ENCODE measurements at regions not wholly inside any gene's neighbourhood (a gene's known extent, or its start where the extent isn't known, plus 50 kb on each side); places are given as distances from the start of the nearest gene placed in this dataset.

DNA sequence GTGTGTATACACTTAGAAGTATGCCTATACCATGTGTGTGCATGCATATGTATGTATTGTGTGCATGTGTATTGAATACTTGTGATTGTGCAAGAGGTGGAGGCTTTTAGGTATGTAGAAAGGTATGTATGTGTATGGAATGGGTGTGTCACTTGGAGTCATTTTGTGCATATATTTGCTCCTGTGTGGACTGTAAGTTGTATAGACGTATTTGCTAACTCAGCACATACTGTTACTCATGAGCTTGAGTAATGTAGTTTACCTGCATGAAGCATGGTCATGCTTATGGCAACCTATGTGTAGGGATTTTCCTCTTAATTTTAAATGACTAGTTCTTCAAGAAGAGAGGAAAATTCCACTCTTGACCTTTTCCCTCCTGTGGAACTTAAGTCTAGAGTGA lies 507.6 kb upstream of the LARGE1 start:
- POLR2A ChIA-PET: no interaction called here
- CTCF ChIA-PET: interaction anchor here (0.8 kb wide), 1 partner anchor 381 kb away, joined by 3 read pairs; no protein-coding TSS in a partner anchor
- no peak for DNase-seq (ENCODE audit: unreplicated experiment)
- Mint-ChIP-seq H3K27ac (ENCODE audit: low read depth, unreplicated experiment) (no peak overlapping the region), H3K4me1 (ENCODE audit: insufficient read depth, unreplicated experiment) (no peaks in the 10 kb centered on the region), H3K9me3 (ENCODE audit: unreplicated experiment) (peaks cover 66% of the 10 kb centered on the region), H3K36me3 (ENCODE audit: insufficient read depth, unreplicated experiment) (no peaks in the 10 kb centered on the region), H3K27me3 (ENCODE audit: insufficient read depth, unreplicated experiment) (no peaks in the 10 kb centered on the region), H3K4me3 (ENCODE audit: unreplicated experiment) (no peak overlapping the region)
- no TSS peak for BruUV-seq (replicated peaks)
- intact Hi-C loops (cut with micrococcal nuclease): no loop called here
- TF ChIP-seq, protein P1, sequence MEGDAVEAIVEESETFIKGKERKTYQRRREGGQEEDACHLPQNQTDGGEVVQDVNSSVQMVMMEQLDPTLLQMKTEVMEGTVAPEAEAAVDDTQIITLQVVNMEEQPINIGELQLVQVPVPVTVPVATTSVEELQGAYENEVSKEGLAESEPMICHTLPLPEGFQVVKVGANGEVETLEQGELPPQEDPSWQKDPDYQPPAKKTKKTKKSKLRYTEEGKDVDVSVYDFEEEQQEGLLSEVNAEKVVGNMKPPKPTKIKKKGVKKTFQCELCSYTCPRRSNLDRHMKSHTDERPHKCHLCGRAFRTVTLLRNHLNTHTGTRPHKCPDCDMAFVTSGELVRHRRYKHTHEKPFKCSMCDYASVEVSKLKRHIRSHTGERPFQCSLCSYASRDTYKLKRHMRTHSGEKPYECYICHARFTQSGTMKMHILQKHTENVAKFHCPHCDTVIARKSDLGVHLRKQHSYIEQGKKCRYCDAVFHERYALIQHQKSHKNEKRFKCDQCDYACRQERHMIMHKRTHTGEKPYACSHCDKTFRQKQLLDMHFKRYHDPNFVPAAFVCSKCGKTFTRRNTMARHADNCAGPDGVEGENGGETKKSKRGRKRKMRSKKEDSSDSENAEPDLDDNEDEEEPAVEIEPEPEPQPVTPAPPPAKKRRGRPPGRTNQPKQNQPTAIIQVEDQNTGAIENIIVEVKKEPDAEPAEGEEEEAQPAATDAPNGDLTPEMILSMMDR (IDR thresholded peaks at IDR 0.05; ENCODE audit: unreplicated experiment): no peak

DNA sequence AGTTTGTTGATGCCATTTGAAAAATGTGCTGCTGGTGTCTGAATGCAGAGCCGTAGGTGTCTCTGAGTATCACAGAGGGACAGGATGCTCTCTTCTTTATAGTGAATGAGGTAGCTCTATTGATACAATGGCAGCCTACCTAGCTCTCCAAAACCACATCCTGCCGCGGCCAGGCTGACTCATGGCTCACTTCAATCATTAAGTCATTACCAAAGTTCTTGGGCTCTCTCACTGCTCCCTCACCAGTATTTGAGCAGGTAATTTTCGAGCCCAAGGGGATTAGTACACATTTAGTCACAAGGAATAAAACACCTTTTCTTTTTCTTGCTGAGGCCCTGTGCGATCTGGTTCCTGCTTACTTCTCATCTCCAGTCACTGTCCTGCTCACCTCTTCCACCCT lies 509.0 kb upstream of the LARGE1 start:
- H3K27ac Mint-ChIP-seq (ENCODE audit: low read depth, unreplicated experiment): no peak overlapping the region
- H3K27me3 Mint-ChIP-seq (ENCODE audit: insufficient read depth, unreplicated experiment): no peaks in the 10 kb centered on the region
- POLR2A ChIA-PET: no interaction called here
- peaks cover 58% of the 10 kb centered on the region for H3K9me3 Mint-ChIP-seq (ENCODE audit: unreplicated experiment)
- H3K36me3 Mint-ChIP-seq (ENCODE audit: insufficient read depth, unreplicated experiment): no peaks in the 10 kb centered on the region
- DNase-seq (ENCODE audit: unreplicated experiment): no peak
- CTCF ChIA-PET: no interaction called here
- intact Hi-C loops (cut with micrococcal nuclease): no loop called here
- no peak overlapping the region for H3K4me3 Mint-ChIP-seq (ENCODE audit: unreplicated experiment)
- H3K4me1 Mint-ChIP-seq (ENCODE audit: insufficient read depth, unreplicated experiment): no peaks in the 10 kb centered on the region
- TF ChIP-seq, protein P1 (IDR thresholded peaks at IDR 0.05; ENCODE audit: unreplicated experiment): no peak
- no TSS peak for BruUV-seq (replicated peaks)

DNA sequence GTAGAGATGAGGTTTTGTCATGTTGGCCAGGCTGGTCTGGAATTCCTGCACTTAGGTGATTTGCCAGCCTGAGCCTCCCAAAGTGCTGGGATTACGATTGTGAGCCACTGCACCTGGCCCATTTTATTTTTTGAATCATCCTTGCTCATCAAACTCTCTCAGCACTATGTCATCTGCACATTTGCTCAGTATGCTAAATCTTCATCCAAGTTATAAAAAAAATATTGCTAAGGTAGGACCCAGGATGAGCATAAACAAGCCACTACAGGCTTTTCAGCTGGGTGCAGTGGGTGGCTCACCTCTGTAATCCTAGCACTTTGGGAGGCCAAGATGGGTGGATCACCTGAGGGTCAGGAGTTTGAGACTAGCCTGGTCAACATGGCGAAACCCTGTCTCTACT lies 510.1 kb upstream of the LARGE1 start:
- no peaks in the 10 kb centered on the region for H3K27me3 Mint-ChIP-seq (ENCODE audit: insufficient read depth, unreplicated experiment)

DNA sequence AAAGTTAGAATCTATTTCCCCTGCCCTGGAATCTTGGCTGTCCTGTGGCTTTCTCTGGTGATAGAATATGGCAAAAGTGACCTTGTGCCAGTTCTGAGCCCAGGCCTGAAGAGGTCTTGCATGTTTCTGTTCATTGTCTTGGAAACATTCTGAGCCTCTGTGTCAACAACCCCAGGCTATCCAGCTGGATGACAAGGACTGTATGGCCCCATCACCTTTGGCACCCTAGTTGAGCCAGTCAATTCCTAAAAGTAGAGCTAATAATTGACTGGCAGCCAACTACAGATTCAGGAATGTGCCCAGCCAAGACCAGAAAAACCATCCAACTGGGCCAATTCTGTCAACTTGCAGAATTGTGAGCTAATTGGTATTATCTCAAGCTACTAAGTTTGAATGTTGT lies 514.1 kb upstream of the LARGE1 start:
- no peak overlapping the region for H3K4me3 Mint-ChIP-seq (ENCODE audit: unreplicated experiment)
- no peak for DNase-seq (ENCODE audit: unreplicated experiment)
- CTCF ChIA-PET: no interaction called here
- POLR2A ChIA-PET: no interaction called here
- TF ChIP-seq, protein P1 (IDR thresholded peaks at IDR 0.05; ENCODE audit: unreplicated experiment): no peak
- H3K9me3 Mint-ChIP-seq (ENCODE audit: unreplicated experiment): peaks cover 47% of the 10 kb centered on the region
- H3K27me3 Mint-ChIP-seq (ENCODE audit: insufficient read depth, unreplicated experiment): no peaks in the 10 kb centered on the region
- H3K27ac Mint-ChIP-seq (ENCODE audit: low read depth, unreplicated experiment): no peak overlapping the region
- H3K4me1 Mint-ChIP-seq (ENCODE audit: insufficient read depth, unreplicated experiment): no peaks in the 10 kb centered on the region
- intact Hi-C loops (cut with micrococcal nuclease): no loop called here
- no TSS peak for BruUV-seq (replicated peaks)
- no peaks in the 10 kb centered on the region for H3K36me3 Mint-ChIP-seq (ENCODE audit: insufficient read depth, unreplicated experiment)

More for the DNA sequence above, 510.1 kb upstream of the LARGE1 start:
- no peak for DNase-seq (ENCODE audit: unreplicated experiment)
- TF ChIP-seq, protein P1 (IDR thresholded peaks at IDR 0.05; ENCODE audit: unreplicated experiment): no peak
- no peak overlapping the region for H3K27ac Mint-ChIP-seq (ENCODE audit: low read depth, unreplicated experiment)
- no peaks in the 10 kb centered on the region for H3K36me3 Mint-ChIP-seq (ENCODE audit: insufficient read depth, unreplicated experiment)
- ChIA-PET POLR2A (interaction anchor here (0.7 kb wide), 1 partner anchor 85 kb away, joined by 3 read pairs; no protein-coding TSS in a partner anchor), CTCF (no interaction called here)
- H3K9me3 Mint-ChIP-seq (ENCODE audit: unreplicated experiment): peaks cover 56% of the 10 kb centered on the region
- no peaks in the 10 kb centered on the region for H3K4me1 Mint-ChIP-seq (ENCODE audit: insufficient read depth, unreplicated experiment)
- intact Hi-C loops (cut with micrococcal nuclease): no loop called here
- no TSS peak for BruUV-seq (replicated peaks)
- no peak overlapping the region for H3K4me3 Mint-ChIP-seq (ENCODE audit: unreplicated experiment)

Measured in MCF 10A (cell line).